ENCODE measurements at regions not wholly inside any gene's neighbourhood (a gene's known extent, or its start where the extent isn't known, plus 50 kb on each side); places are given as distances from the start of the nearest gene placed in this dataset.

- DNase-seq, result no peak
- Histone ChIP-seq H3K27me3 (ENCODE audit: control insufficient read depth, insufficient read depth, low read length) (no peaks in the 10 kb centered on the region), H3K4me3 (ENCODE audit: insufficient read depth, low read depth, low read length) (no peak overlapping the region), H3K36me3 (replicated peaks; ENCODE audit: control insufficient read depth, insufficient read depth, low read length) (no peaks in the 10 kb centered on the region)
Observed at GRCh38 chr6:170483413-170483812, 69.7 kb downstream of the PSMB1 start.

- Histone ChIP-seq H3K4me3 (ENCODE audit: insufficient read depth, low read depth, low read length) (no peak overlapping the region), H3K27me3 (ENCODE audit: control insufficient read depth, insufficient read depth, low read length) (no peaks in the 10 kb centered on the region), H3K36me3 (replicated peaks; ENCODE audit: control insufficient read depth, insufficient read depth, low read length) (no peaks in the 10 kb centered on the region)
- peak; percentile 69 for DNase-seq
Observed at GRCh38 chr6:170480050-170480692, 72.9 kb downstream of the PSMB1 start.

DNA sequence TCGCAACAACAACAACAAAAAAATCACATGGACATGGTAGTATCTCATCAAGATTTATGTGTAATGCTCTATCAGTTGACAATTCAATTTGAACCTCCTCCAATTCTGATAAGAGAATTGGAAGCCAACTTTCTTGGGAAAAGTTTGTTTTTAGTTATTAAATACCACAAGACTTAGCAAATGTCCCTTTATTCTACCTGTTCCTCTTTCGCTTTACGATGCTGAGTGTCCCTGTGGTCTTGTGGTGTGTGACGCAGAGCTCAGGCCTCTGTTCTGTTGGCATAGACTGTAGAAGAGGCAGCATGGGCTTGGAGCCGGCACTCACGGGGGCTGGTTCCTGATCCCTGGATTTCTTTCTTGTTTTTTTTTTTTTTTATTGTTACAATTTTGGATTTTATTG is 76.7 kb downstream of the PSMB1 start:
- no peak overlapping the region for H3K4me3 ChIP-seq (ENCODE audit: insufficient read depth, low read depth, low read length)
- H3K36me3 ChIP-seq (replicated peaks; ENCODE audit: control insufficient read depth, insufficient read depth, low read length), result no peaks in the 10 kb centered on the region
- DNase-seq, result no peak
- no peaks in the 10 kb centered on the region for H3K27me3 ChIP-seq (ENCODE audit: control insufficient read depth, insufficient read depth, low read length)

GRCh38 chr6:170475118-170475517 is 78.0 kb downstream of the PSMB1 start:
- Histone ChIP-seq H3K27me3 (ENCODE audit: control insufficient read depth, insufficient read depth, low read length) (no peaks in the 10 kb centered on the region), H3K4me3 (ENCODE audit: insufficient read depth, low read depth, low read length) (no peak overlapping the region), H3K36me3 (replicated peaks; ENCODE audit: control insufficient read depth, insufficient read depth, low read length) (no peaks in the 10 kb centered on the region)
- DNase-seq, result no peak

GRCh38 chr6:170473801-170474200 is 79.3 kb downstream of the PSMB1 start:
- DNase-seq, result no peak
- H3K27me3 ChIP-seq (ENCODE audit: control insufficient read depth, insufficient read depth, low read length), result no peaks in the 10 kb centered on the region
- no peak overlapping the region for H3K4me3 ChIP-seq (ENCODE audit: insufficient read depth, low read depth, low read length)
- H3K36me3 ChIP-seq (replicated peaks; ENCODE audit: control insufficient read depth, insufficient read depth, low read length), result no peaks in the 10 kb centered on the region

DNA sequence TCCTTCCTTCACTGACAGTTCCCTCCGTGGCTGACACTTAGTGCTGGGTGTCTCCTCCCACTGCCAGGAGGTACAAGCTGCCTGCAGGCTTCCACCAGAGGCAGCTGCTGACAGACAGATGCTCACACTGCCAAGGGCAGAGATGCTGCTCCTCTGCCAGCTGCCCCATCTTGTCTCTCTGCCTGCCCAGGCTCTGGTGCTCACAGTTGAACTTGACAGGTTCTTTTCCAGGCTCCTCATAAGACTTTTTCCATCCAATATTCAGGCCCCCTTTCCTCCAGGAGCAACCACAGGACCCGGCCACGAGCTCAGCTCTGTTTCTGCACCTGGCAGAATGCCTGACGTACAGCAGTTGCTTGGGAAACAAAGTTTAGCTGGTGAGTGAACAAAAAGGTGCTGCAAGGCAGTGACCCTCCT is 79.8 kb downstream of the PSMB1 start:
- no peak for DNase-seq
- no peaks in the 10 kb centered on the region for H3K27me3 ChIP-seq (ENCODE audit: control insufficient read depth, insufficient read depth, low read length)
- no peaks in the 10 kb centered on the region for H3K36me3 ChIP-seq (replicated peaks; ENCODE audit: control insufficient read depth, insufficient read depth, low read length)
- H3K4me3 ChIP-seq (ENCODE audit: insufficient read depth, low read depth, low read length), result no peak overlapping the region

DNA sequence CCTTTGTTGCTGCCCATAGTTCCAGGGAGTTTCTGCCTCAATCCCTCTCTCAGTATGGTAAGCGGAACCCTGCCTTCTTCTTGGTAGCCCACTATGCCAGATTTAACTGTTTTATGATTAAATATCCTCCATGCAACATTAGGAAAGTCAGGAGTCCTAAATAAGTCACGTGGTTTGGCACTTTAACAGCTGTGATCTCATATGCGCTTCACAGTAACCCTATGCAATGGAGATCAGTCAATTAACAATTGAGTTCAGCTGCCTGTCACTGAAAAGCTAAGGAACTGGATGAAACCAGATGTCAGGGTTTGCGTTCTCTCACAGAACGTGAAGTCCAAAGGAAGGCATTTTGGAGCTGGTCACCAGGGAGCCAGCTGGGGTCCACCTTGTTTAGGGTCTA is 81.6 kb downstream of the PSMB1 start:
- Histone ChIP-seq H3K27me3 (ENCODE audit: control insufficient read depth, insufficient read depth, low read length) (no peaks in the 10 kb centered on the region), H3K36me3 (replicated peaks; ENCODE audit: control insufficient read depth, insufficient read depth, low read length) (no peaks in the 10 kb centered on the region), H3K4me3 (ENCODE audit: insufficient read depth, low read depth, low read length) (no peak overlapping the region)
- no peak for DNase-seq

DNA sequence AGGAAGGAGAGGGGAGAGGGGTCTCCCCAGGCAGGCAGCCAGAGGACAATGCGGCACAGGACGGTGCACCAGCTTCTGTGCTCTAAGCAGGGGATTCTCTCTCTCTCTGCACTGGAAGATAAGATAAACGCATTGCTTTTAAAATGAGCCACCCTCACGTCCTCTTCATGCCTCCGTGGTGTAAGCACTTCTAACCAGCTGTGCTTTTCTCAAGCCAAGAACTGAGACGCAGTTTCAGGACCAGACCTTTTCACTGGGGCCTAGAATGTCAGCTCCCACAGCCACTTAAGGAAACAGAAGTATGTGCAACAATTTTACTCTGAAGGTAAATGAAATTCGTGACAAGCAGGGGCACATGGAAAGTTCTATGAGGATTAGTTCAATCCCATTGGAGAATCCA is 82.4 kb downstream of the PSMB1 start:
- no peaks in the 10 kb centered on the region for H3K36me3 ChIP-seq (replicated peaks; ENCODE audit: control insufficient read depth, insufficient read depth, low read length)
- no peak for DNase-seq
- no peak overlapping the region for H3K4me3 ChIP-seq (ENCODE audit: insufficient read depth, low read depth, low read length)
- no peaks in the 10 kb centered on the region for H3K27me3 ChIP-seq (ENCODE audit: control insufficient read depth, insufficient read depth, low read length)

- Histone ChIP-seq H3K27me3 (ENCODE audit: control insufficient read depth, insufficient read depth, low read length) (no peaks in the 10 kb centered on the region), H3K36me3 (replicated peaks; ENCODE audit: control insufficient read depth, insufficient read depth, low read length) (no peaks in the 10 kb centered on the region), H3K4me3 (ENCODE audit: insufficient read depth, low read depth, low read length) (no peak overlapping the region)
- DNase-seq, result peak; percentile 44
Observed at GRCh38 chr6:170464524-170464979, 88.6 kb downstream of the PSMB1 start.

GRCh38 chr6:170464080-170464479 is 89.0 kb downstream of the PSMB1 start:
- Histone ChIP-seq H3K4me3 (ENCODE audit: insufficient read depth, low read depth, low read length) (no peak overlapping the region), H3K27me3 (ENCODE audit: control insufficient read depth, insufficient read depth, low read length) (no peaks in the 10 kb centered on the region), H3K36me3 (replicated peaks; ENCODE audit: control insufficient read depth, insufficient read depth, low read length) (no peaks in the 10 kb centered on the region)
- peak; percentile 27 for DNase-seq

GRCh38 chr6:170463101-170463721 is 89.9 kb downstream of the PSMB1 start:
- no peak overlapping the region for H3K4me3 ChIP-seq (ENCODE audit: insufficient read depth, low read depth, low read length)
- peak; percentile 27 for DNase-seq
- H3K36me3 ChIP-seq (replicated peaks; ENCODE audit: control insufficient read depth, insufficient read depth, low read length), result no peaks in the 10 kb centered on the region

GRCh38 chr6:170462366-170463020 is 90.6 kb downstream of the PSMB1 start:
- no peaks in the 10 kb centered on the region for H3K27me3 ChIP-seq (ENCODE audit: control insufficient read depth, insufficient read depth, low read length)
- DNase-seq, result no peak
- no peaks in the 10 kb centered on the region for H3K36me3 ChIP-seq (replicated peaks; ENCODE audit: control insufficient read depth, insufficient read depth, low read length)
- no peak overlapping the region for H3K4me3 ChIP-seq (ENCODE audit: insufficient read depth, low read depth, low read length)

More at GRCh38 chr6:170463101-170463721, 89.9 kb downstream of the PSMB1 start:
- no peaks in the 10 kb centered on the region for H3K27me3 ChIP-seq (ENCODE audit: control insufficient read depth, insufficient read depth, low read length)

- DNase-seq, result peak; percentile 39
- Histone ChIP-seq H3K36me3 (replicated peaks; ENCODE audit: control insufficient read depth, insufficient read depth, low read length) (no peaks in the 10 kb centered on the region), H3K4me3 (ENCODE audit: insufficient read depth, low read depth, low read length) (no peak overlapping the region), H3K27me3 (ENCODE audit: control insufficient read depth, insufficient read depth, low read length) (no peaks in the 10 kb centered on the region)
Observed at GRCh38 chr6:170461556-170462365, 91.3 kb downstream of the PSMB1 start.

DNA sequence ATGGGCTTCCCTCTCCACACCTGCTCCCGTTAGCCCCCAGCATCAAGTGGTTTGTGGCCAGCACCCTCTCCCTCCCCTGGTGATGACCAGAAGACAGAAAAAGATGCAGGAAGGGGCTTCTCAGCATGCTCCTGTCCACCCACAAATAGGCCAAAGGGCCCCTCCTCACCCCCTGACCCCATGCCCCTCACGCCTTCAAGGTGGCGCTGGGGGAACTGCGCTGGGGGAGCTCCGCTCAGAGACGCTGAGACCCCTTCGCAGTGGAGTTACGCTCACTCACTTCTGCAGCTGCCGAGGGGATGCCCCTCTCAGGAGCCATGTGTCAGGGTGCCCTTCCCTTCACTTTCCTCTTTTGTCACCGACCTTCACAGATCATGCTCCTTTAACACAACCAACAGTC is 92.0 kb downstream of the PSMB1 start:
- no peaks in the 10 kb centered on the region for H3K36me3 ChIP-seq (replicated peaks; ENCODE audit: control insufficient read depth, insufficient read depth, low read length)
- H3K4me3 ChIP-seq (ENCODE audit: insufficient read depth, low read depth, low read length), result no peak overlapping the region
- H3K27me3 ChIP-seq (ENCODE audit: control insufficient read depth, insufficient read depth, low read length), result no peaks in the 10 kb centered on the region
- no peak for DNase-seq
